GM23338 (cell line): ENCODE measurements at regions not wholly inside any gene's neighbourhood (a gene's known extent, or its start where the extent isn't known, plus 50 kb on each side); places are given as distances from the start of the nearest gene placed in this dataset.

Experiments used
- ATAC-seq: fragments of 200-7000 bp; cut with Tn5 transposase; 3 replicates; pipeline ENCODE4 v1.9.1; 2020
- DNase-seq: peaks from one replicate; pipeline ENCODE4 v3.0.0-alpha.2; 2015; ENCODE audit warnings: low spot score
- H2AFZ ChIP-seq: fragments of 200-600 bp; sonication (generic); 2 replicates; pipeline ENCODE4 v1.8.0; 2016; ENCODE audit warnings: antibody characterized with exemption, mild to moderate bottlenecking, moderate library complexity
- H3F3A ChIP-seq: fragments of 200-600 bp; sonication (generic); replicated peaks from 2 replicates; pipeline ENCODE4 v1.8.0; 2017; ENCODE audit warnings: antibody characterized with exemption, mixed run types, low read depth
- H3K27ac ChIP-seq: fragments of 200-600 bp; sonication (generic); 2 replicates; pipeline ENCODE4 v1.6.1; 2016; ENCODE audit warnings: low read depth
- H3K27me3 ChIP-seq: fragments of 200-600 bp; sonication (generic); 2 replicates; pipeline ENCODE4 v1.8.0; 2016; ENCODE audit warnings: mild to moderate bottlenecking, mixed run types, moderate library complexity; ENCODE audit not compliant: insufficient read depth
- H3K36me3 ChIP-seq: fragments of 200-600 bp; sonication (generic); 2 replicates; pipeline ENCODE4 v1.8.0; 2016; ENCODE audit warnings: mild to moderate bottlenecking; ENCODE audit not compliant: insufficient read depth
- H3K4me1 ChIP-seq: fragments of 200-600 bp; sonication (generic); 2 replicates; pipeline ENCODE4 v1.8.0; 2016; ENCODE audit warnings: mild to moderate bottlenecking, moderate library complexity; ENCODE audit not compliant: insufficient read depth
- H3K4me2 ChIP-seq: fragments of 200-600 bp; sonication (generic); 2 replicates; pipeline ENCODE4 v1.7.1; 2017; ENCODE audit warnings: mixed run types
- H3K4me3 ChIP-seq: fragments of 200-600 bp; sonication (generic); 2 replicates; pipeline ENCODE4 v1.6.1; 2016; ENCODE audit warnings: mixed run types
- H3K79me2 ChIP-seq: fragments of 200-600 bp; sonication (generic); replicated peaks from 2 replicates; pipeline ENCODE4 v1.8.0; 2017; ENCODE audit warnings: mild to moderate bottlenecking; ENCODE audit not compliant: insufficient read depth
- H3K9me2 ChIP-seq: fragments of 200-600 bp; sonication (generic); 2 replicates; pipeline ENCODE4 v1.8.0; 2017; ENCODE audit not compliant: insufficient read depth
- H4K20me1 ChIP-seq: fragments of 200-600 bp; sonication (generic); replicated peaks from 2 replicates; pipeline ENCODE4 v1.8.0; 2017; ENCODE audit warnings: mild to moderate bottlenecking; ENCODE audit not compliant: insufficient read depth
- H3K27ac Mint-ChIP-seq: 2 replicates; pipeline ENCODE4 v1.8.0; 2020; ENCODE audit warnings: inconsistent platforms, mild to moderate bottlenecking, moderate library complexity, mixed read lengths
- H3K27me3 Mint-ChIP-seq: 3 replicates; pipeline ENCODE4 v1.8.0; 2022; ENCODE audit warnings: low read depth, mild to moderate bottlenecking, moderate library complexity, mixed read lengths, inconsistent platforms; ENCODE audit not compliant: insufficient read depth, poor library complexity
- H3K36me3 Mint-ChIP-seq: 3 replicates; pipeline ENCODE4 v1.8.0; 2021; ENCODE audit warnings: low read depth, mild to moderate bottlenecking, inconsistent platforms, moderate library complexity, mixed read lengths
- H3K4me1 Mint-ChIP-seq: 3 replicates; pipeline ENCODE4 v1.8.0; 2020; ENCODE audit warnings: mild to moderate bottlenecking, inconsistent platforms, mixed read lengths
- H3K4me3 Mint-ChIP-seq: 3 replicates; pipeline ENCODE4 v1.8.0; 2021; ENCODE audit warnings: moderate library complexity, mild to moderate bottlenecking, inconsistent platforms, mixed read lengths
- H3K9me3 Mint-ChIP-seq: 3 replicates; pipeline ENCODE4 v1.8.0; 2020; ENCODE audit warnings: moderate library complexity, mild to moderate bottlenecking, inconsistent platforms, mixed read lengths
- CREB1 ChIP-seq: fragments of 250-450 bp; sonication (Bioruptor Pico); IDR thresholded peaks from 2 replicates; pipeline ENCODE4 v1.5.0; 2020; ENCODE audit warnings: low read depth, mild to moderate bottlenecking, moderate library complexity
- CTCF ChIP-seq, 2 experiments: fragments of 200-600 bp in 1 of 2; sonication (generic) in 1 of 2; conservative IDR thresholded peaks; 2 replicates each; pipeline versions ENCODE4 v1.5.1 to v1.6.1; 2016 to 2017; ENCODE audit warnings: antibody characterized with exemption in 2 of 2, low read depth in 2 of 2, mild to moderate bottlenecking in 2 of 2, moderate library complexity in 1 of 2
- EZH2 ChIP-seq: fragments of 200-600 bp; sonication (generic); IDR thresholded peaks from one replicate; pipeline ENCODE4 v1.8.0; 2017; ENCODE audit warnings: antibody characterized with exemption, mild to moderate bottlenecking, low read depth; ENCODE audit not compliant: unreplicated experiment
- JUNB ChIP-seq: IDR thresholded peaks from one replicate; pipeline ENCODE4 v1.6.1; 2016; ENCODE audit warnings: antibody characterized with exemption; ENCODE audit not compliant: unreplicated experiment
- NANOG ChIP-seq: IDR thresholded peaks from 2 replicates; pipeline ENCODE4 v1.6.1; 2016; ENCODE audit warnings: antibody characterized with exemption, borderline replicate concordance
- POLR2AphosphoS5 ChIP-seq: IDR thresholded peaks from 2 replicates; pipeline ENCODE4 v1.6.1; 2016; ENCODE audit warnings: antibody characterized with exemption, low read depth
- REST ChIP-seq: IDR thresholded peaks from one replicate; pipeline ENCODE4 v1.6.1; 2018; ENCODE audit warnings: antibody characterized with exemption; ENCODE audit not compliant: unreplicated experiment
- STAT1 ChIP-seq: IDR thresholded peaks from one replicate; pipeline ENCODE4 v1.6.1; 2016; ENCODE audit warnings: antibody characterized with exemption; ENCODE audit not compliant: unreplicated experiment
- ZNF114 ChIP-seq: fragments of 250-450 bp; sonication (Bioruptor Pico); IDR thresholded peaks from 2 replicates; pipeline ENCODE4 v1.5.0; 2020; ENCODE audit warnings: mild to moderate bottlenecking, moderate library complexity
- ZNF331 ChIP-seq: fragments of 250-450 bp; sonication (Bioruptor Pico); IDR thresholded peaks from 2 replicates; pipeline ENCODE4 v1.5.0; 2020; ENCODE audit warnings: low read depth, mild to moderate bottlenecking, moderate library complexity
- ZNF462 ChIP-seq: fragments of 250-450 bp; sonication (Bioruptor Pico); IDR thresholded peaks from 2 replicates; pipeline ENCODE4 v1.5.0; 2020; ENCODE audit warnings: mild to moderate bottlenecking, moderate library complexity

- H4K20me1 ChIP-seq = no peaks in the 10 kb centered on the region
- H3K9me2 ChIP-seq = no peaks in the 10 kb centered on the region
- Mint-ChIP-seq H3K4me1 (no peaks in the 10 kb centered on the region), H3K27me3 (peaks cover 1% of the 10 kb centered on the region), H3K27ac (no peak overlapping the region), H3K9me3 (no peaks in the 10 kb centered on the region), H3K4me3 (no peak overlapping the region), H3K36me3 (no peaks in the 10 kb centered on the region)
- TF ChIP-seq ZNF114 (CRISPR knock-in tag) = no peak
- no peak for TF ChIP-seq STAT1
- TF ChIP-seq CTCF (conservative IDR thresholded peaks at IDR 0.05; ENCODE audit: low read depth in 2 of 2) = no peak
- TF ChIP-seq EZH2 = no peak
- no peak for TF ChIP-seq ZNF462
- TF ChIP-seq NANOG = no peak
- TF ChIP-seq POLR2AphosphoS5 = no peak
- no peak for TF ChIP-seq JUNB
- TF ChIP-seq REST = no peak
- no peak for TF ChIP-seq ZNF331 (CRISPR knock-in tag)
- no peak for TF ChIP-seq CREB1 (CRISPR knock-in tag)
- H3K27ac ChIP-seq = no peak overlapping the region
- no peaks in the 10 kb centered on the region for H3K27me3 ChIP-seq
- H3K79me2 ChIP-seq = no peaks in the 10 kb centered on the region
- H3K4me1 ChIP-seq = no peaks in the 10 kb centered on the region
- no peaks in the 10 kb centered on the region for H3K36me3 ChIP-seq
- no peaks in the 10 kb centered on the region for H3F3A ChIP-seq
- DNase-seq (no peak), ATAC-seq (no peak)
- H3K4me3 ChIP-seq = no peak overlapping the region
- H3K4me2 ChIP-seq = no peak overlapping the region
- H2AFZ ChIP-seq = no peak overlapping the region
Observed at GRCh38 chrX:150062292-150063137, 124.2 kb upstream of the EOLA2 start.
